ENCODE measurements at regions not wholly inside any gene's neighbourhood (a gene's known extent, or its start where the extent isn't known, plus 50 kb on each side); places are given as distances from the start of the nearest gene placed in this dataset.

DNA sequence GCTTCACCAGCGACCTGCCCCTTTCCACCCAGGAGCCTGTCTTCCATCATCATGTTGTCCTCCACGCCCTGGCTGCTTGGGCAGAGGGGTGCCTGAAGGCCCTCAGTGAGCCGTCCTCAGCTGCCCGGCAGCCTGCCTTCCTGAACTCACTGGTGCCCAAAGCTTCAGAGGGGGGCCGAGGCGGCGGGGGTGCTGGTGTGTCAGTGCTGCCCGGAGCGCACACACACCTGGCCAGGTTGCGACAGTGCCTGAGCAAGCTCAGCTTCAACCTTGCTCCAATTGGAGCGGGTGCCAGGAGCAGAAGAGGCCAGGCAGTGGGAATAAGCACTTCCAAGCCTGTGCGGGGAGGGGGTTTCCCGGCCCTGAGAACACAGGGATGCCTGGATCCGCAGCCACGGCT lies 566.3 kb downstream of the INHBA start:
- TF ChIP-seq, protein P1, sequence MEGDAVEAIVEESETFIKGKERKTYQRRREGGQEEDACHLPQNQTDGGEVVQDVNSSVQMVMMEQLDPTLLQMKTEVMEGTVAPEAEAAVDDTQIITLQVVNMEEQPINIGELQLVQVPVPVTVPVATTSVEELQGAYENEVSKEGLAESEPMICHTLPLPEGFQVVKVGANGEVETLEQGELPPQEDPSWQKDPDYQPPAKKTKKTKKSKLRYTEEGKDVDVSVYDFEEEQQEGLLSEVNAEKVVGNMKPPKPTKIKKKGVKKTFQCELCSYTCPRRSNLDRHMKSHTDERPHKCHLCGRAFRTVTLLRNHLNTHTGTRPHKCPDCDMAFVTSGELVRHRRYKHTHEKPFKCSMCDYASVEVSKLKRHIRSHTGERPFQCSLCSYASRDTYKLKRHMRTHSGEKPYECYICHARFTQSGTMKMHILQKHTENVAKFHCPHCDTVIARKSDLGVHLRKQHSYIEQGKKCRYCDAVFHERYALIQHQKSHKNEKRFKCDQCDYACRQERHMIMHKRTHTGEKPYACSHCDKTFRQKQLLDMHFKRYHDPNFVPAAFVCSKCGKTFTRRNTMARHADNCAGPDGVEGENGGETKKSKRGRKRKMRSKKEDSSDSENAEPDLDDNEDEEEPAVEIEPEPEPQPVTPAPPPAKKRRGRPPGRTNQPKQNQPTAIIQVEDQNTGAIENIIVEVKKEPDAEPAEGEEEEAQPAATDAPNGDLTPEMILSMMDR (IDR thresholded peaks at IDR 0.05) = no peak
- TF ChIP-seq POLR2A (IDR thresholded peaks at IDR 0.05) = no peak
